Trophoblast cell (in vitro differentiated cells and primary cell): ENCODE measurements at regions not wholly inside any gene's neighbourhood (a gene's known extent, or its start where the extent isn't known, plus 50 kb on each side); places are given as distances from the start of the nearest gene placed in this dataset.

Source experiments
- DNase-seq, 2 donors: peaks; one replicate each; pipeline ENCODE4 v3.0.0-alpha.2; 2016
- H2AFZ ChIP-seq: 2 replicates; pipeline ENCODE4 v1.6.1; 2013; ENCODE audit warnings: low read length, moderate library complexity, mild to moderate bottlenecking; ENCODE audit not compliant: insufficient read depth, poor library complexity
- H2AK5ac ChIP-seq: 2 replicates; pipeline ENCODE4 v1.6.1; 2013; ENCODE audit warnings: mild to moderate bottlenecking, low read length
- H2BK120ac ChIP-seq: 2 replicates; pipeline ENCODE4 v1.6.1; 2013; ENCODE audit warnings: low read length, mild to moderate bottlenecking, moderate library complexity; ENCODE audit not compliant: insufficient read depth, poor library complexity
- H2BK12ac ChIP-seq: 2 replicates; pipeline ENCODE4 v1.6.1; 2013; ENCODE audit warnings: mild to moderate bottlenecking, low read length, moderate library complexity
- H2BK5ac ChIP-seq: 2 replicates; pipeline ENCODE4 v1.6.1; 2013; ENCODE audit warnings: low read length, low read depth, moderate library complexity, mild to moderate bottlenecking; ENCODE audit not compliant: poor library complexity
- H3K14ac ChIP-seq: 2 replicates; pipeline ENCODE4 v1.6.1; 2013; ENCODE audit warnings: mild to moderate bottlenecking, low read length
- H3K18ac ChIP-seq: 2 replicates; pipeline ENCODE4 v1.6.1; 2013; ENCODE audit warnings: mild to moderate bottlenecking, low read length
- H3K23ac ChIP-seq: 2 replicates; pipeline ENCODE4 v1.6.1; 2013; ENCODE audit warnings: low read length
- H3K27ac ChIP-seq: 2 replicates; pipeline ENCODE4 v1.5.1; 2013; ENCODE audit warnings: low read depth, mild to moderate bottlenecking, inconsistent platforms, low read length, moderate library complexity
- H3K27me3 ChIP-seq: 2 replicates; pipeline ENCODE4 v1.6.1; 2013; ENCODE audit warnings: inconsistent platforms, mild to moderate bottlenecking, low read length, moderate library complexity; ENCODE audit not compliant: insufficient read depth
- H3K36me3 ChIP-seq, 2 experiments: 1 replicate in 1 of 2; 2 replicates in 1 of 2; pipeline ENCODE4 v1.6.1; 2013; ENCODE audit warnings: low read length in 2 of 2, mild to moderate bottlenecking in 2 of 2, moderate library complexity in 1 of 2; ENCODE audit not compliant: insufficient read depth in 2 of 2, control insufficient read depth in 1 of 2
- H3K4ac ChIP-seq: 2 replicates; pipeline ENCODE4 v1.6.1; 2013; ENCODE audit warnings: low read depth, mild to moderate bottlenecking, low read length, moderate library complexity
- H3K4me1 ChIP-seq, 2 experiments: 1 replicate in 1 of 2; 2 replicates in 1 of 2; pipeline ENCODE4 v1.6.1; 2013; ENCODE audit warnings: low read length in 2 of 2, mild to moderate bottlenecking in 2 of 2, moderate library complexity in 1 of 2; ENCODE audit not compliant: insufficient read depth in 2 of 2, control insufficient read depth in 1 of 2
- H3K4me2 ChIP-seq: 2 replicates; pipeline ENCODE4 v1.6.1; 2013; ENCODE audit warnings: inconsistent platforms, mild to moderate bottlenecking, low read length, moderate library complexity
- H3K4me3 ChIP-seq: 2 replicates; pipeline ENCODE4 v1.5.1; 2013; ENCODE audit warnings: mild to moderate bottlenecking, low read depth, low read length, inconsistent platforms
- H3K79me1 ChIP-seq: one replicate; pipeline ENCODE4 v1.6.1; 2013; ENCODE audit warnings: low read length
- H3K79me2 ChIP-seq: 2 replicates; pipeline ENCODE4 v1.6.1; 2013; ENCODE audit warnings: low read length, mild to moderate bottlenecking; ENCODE audit not compliant: control insufficient read depth, insufficient read depth, poor library complexity
- H3K9ac ChIP-seq: 2 replicates; pipeline ENCODE4 v1.6.1; 2013; ENCODE audit warnings: mild to moderate bottlenecking, low read length
- H3K9me3 ChIP-seq: 2 replicates; pipeline ENCODE4 v1.6.1; 2013; ENCODE audit warnings: low read depth, mild to moderate bottlenecking, control low read depth, inconsistent platforms, low read length; ENCODE audit not compliant: insufficient read depth
- H4K12ac ChIP-seq: 2 replicates; pipeline ENCODE4 v1.6.1; 2013; ENCODE audit warnings: low read depth, mild to moderate bottlenecking, low read length, moderate library complexity
- H4K8ac ChIP-seq: 2 replicates; pipeline ENCODE4 v1.6.1; 2013; ENCODE audit warnings: low read depth, mild to moderate bottlenecking, low read length, moderate library complexity
- H4K91ac ChIP-seq: one replicate; pipeline ENCODE4 v1.6.1; 2013; ENCODE audit warnings: low read depth, mild to moderate bottlenecking, low read length, moderate library complexity
- WGBS: extraction: QIAGEN DNeasy Blood & Tissue Kit; methylation state at CpG from one replicate; pipeline ENCODE4 v1.1.7; 2013; ENCODE audit warnings: missing lambda C conversion rate; ENCODE audit not compliant: insufficient read length, insufficient coverage; ENCODE audit errors: extremely low coverage; 5-methylcytosine and 5-hydroxymethylcytosine counted together

DNA sequence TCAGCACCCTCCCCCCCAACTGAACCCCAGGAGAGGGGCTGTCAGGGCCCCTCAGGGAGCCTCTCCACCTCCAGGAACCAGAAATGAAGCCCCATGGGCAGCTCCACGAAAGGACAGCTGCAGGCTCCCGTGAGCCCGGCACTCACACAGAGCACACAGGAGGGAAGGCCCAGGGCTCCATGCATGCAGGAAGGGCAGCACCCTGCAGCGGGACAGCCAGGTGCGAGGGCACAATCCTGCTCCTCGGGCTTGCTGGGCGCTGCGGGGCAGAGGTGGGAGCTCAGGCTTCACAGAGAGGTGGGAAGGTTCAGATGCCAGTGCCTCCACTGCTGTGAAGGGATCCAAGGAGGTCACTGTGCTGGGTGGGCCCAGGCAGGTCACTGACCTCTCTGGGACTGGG is 90.0 kb downstream of the HMX1 start:
- peaks cover 3% of the 10 kb centered on the region for H3K9me3 ChIP-seq
- no peak for DNase-seq
- no peaks in the 10 kb centered on the region for H3K36me3 ChIP-seq
- no peaks in the 10 kb centered on the region for H3K27me3 ChIP-seq
- no peaks in the 10 kb centered on the region for H3K4me1 ChIP-seq
- H3K14ac ChIP-seq, result no peak overlapping the region
- H3K79me2 ChIP-seq, result no peaks in the 10 kb centered on the region
- H2BK12ac ChIP-seq, result no peak overlapping the region
- H4K12ac ChIP-seq, result no peak overlapping the region
- H2AK5ac ChIP-seq, result no peak overlapping the region
- no peak overlapping the region for H3K27ac ChIP-seq
- no peak overlapping the region for H3K23ac ChIP-seq
- no peak overlapping the region for H3K4me3 ChIP-seq
- H3K79me1 ChIP-seq, result no peaks in the 10 kb centered on the region
- H4K8ac ChIP-seq, result no peak overlapping the region
- no CpG with 5 or more reads among the region's 8 CpGs for WGBS
- no peak overlapping the region for H3K4ac ChIP-seq
- no peak overlapping the region for H3K9ac ChIP-seq
- no peak overlapping the region for H3K18ac ChIP-seq
- H2AFZ ChIP-seq, result no peak overlapping the region
- no peak overlapping the region for H2BK5ac ChIP-seq
- H2BK120ac ChIP-seq, result no peak overlapping the region
- no peak overlapping the region for H3K4me2 ChIP-seq
- H4K91ac ChIP-seq, result no peak overlapping the region

DNA sequence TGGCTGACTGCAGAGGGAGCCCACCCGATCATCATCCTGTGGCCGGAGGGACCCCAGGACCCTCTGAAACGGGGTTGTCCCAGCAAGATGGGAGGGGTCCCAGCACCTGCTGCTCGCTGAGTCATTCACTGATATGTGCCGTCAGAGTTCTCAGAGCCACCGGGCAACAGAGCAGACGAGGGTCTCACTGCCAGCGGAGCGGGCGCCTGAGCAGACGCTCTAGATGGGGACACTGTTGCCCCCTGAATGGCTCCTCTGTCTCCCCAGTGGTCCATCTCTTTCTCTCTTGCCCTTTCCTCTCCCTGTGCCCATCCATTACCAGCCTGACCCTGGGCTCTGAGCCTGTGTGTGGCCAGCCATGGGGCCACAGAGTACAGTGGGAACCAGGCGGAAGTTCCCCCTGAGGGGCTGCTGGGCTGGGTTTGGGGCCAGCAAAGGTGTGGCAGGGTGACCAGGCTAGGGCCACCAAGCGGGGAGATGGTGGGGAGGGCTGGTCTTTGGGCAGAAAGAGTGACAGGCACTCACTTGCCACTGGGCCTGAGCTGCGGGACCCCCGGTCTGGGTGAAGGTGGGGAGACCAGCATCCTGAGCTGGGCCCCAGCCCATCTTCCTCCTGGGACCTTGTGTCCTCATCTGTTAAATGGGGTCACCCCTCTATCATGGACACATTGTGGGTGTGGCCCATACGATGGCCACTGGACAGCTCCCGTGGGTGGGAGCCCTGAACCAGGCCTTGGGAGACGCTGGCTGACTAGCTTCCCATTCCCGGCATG is 90.9 kb downstream of the HMX1 start:
- H2BK120ac ChIP-seq, result no peak overlapping the region
- H4K91ac ChIP-seq, result no peak overlapping the region
- H3K79me2 ChIP-seq, result no peaks in the 10 kb centered on the region
- no peak overlapping the region for H3K23ac ChIP-seq
- H2BK5ac ChIP-seq, result no peak overlapping the region
- peaks cover 3% of the 10 kb centered on the region for H3K9me3 ChIP-seq
- no peaks in the 10 kb centered on the region for H3K27me3 ChIP-seq
- no peak overlapping the region for H3K18ac ChIP-seq
- H3K9ac ChIP-seq, result no peak overlapping the region
- no peak overlapping the region for H4K8ac ChIP-seq
- no peak overlapping the region for H3K27ac ChIP-seq
- no peaks in the 10 kb centered on the region for H3K36me3 ChIP-seq
- H3K4me1 ChIP-seq, result no peaks in the 10 kb centered on the region
- no peak for DNase-seq
- WGBS, result no CpG with 5 or more reads among the region's 19 CpGs
- no peak overlapping the region for H3K4me3 ChIP-seq
- H3K4ac ChIP-seq, result no peak overlapping the region
- H3K4me2 ChIP-seq, result no peak overlapping the region
- no peak overlapping the region for H3K14ac ChIP-seq
- H4K12ac ChIP-seq, result no peak overlapping the region
- H3K79me1 ChIP-seq, result no peaks in the 10 kb centered on the region
- H2AK5ac ChIP-seq, result no peak overlapping the region
- H2BK12ac ChIP-seq, result no peak overlapping the region
- H2AFZ ChIP-seq, result no peak overlapping the region

GRCh38 chr4:8780086-8780485 is 91.6 kb downstream of the HMX1 start:
- Histone ChIP-seq H3K27ac (no peak overlapping the region), H2BK12ac (no peak overlapping the region), H3K9me3 (peaks cover 3% of the 10 kb centered on the region), H4K8ac (no peak overlapping the region), H3K4ac (no peak overlapping the region), H3K27me3 (no peaks in the 10 kb centered on the region), H3K14ac (no peak overlapping the region), H2BK5ac (no peak overlapping the region), H3K23ac (no peak overlapping the region), H3K4me1 (no peaks in the 10 kb centered on the region), H2AFZ (no peak overlapping the region), H3K36me3 (no peaks in the 10 kb centered on the region), H3K9ac (no peak overlapping the region), H3K4me2 (no peak overlapping the region), H3K79me2 (no peaks in the 10 kb centered on the region), H2AK5ac (no peak overlapping the region), H4K91ac (no peak overlapping the region), H3K4me3 (no peak overlapping the region), H4K12ac (no peak overlapping the region), H3K18ac (no peak overlapping the region), H3K79me1 (no peaks in the 10 kb centered on the region), H2BK120ac (no peak overlapping the region)
- no CpG with 5 or more reads among the region's 13 CpGs for WGBS
- no peak for DNase-seq

GRCh38 chr4:8779490-8779932 is 92.1 kb downstream of the HMX1 start:
- Histone ChIP-seq H3K4me3 (no peak overlapping the region), H2BK12ac (no peak overlapping the region), H2BK120ac (no peak overlapping the region), H3K27me3 (no peaks in the 10 kb centered on the region), H3K23ac (no peak overlapping the region), H4K12ac (no peak overlapping the region), H3K14ac (no peak overlapping the region), H2AK5ac (no peak overlapping the region), H4K91ac (no peak overlapping the region), H3K79me2 (no peaks in the 10 kb centered on the region), H3K4me1 (no peaks in the 10 kb centered on the region), H3K4me2 (no peak overlapping the region), H2AFZ (no peak overlapping the region), H4K8ac (no peak overlapping the region), H3K9me3 (peaks cover 3% of the 10 kb centered on the region), H3K27ac (no peak overlapping the region), H3K9ac (no peak overlapping the region), H2BK5ac (no peak overlapping the region), H3K4ac (no peak overlapping the region), H3K36me3 (no peaks in the 10 kb centered on the region), H3K79me1 (no peaks in the 10 kb centered on the region), H3K18ac (no peak overlapping the region)
- no CpG with 5 or more reads among the region's 11 CpGs for WGBS
- DNase-seq, result no peak
